ENCODE measurements at regions not wholly inside any gene's neighbourhood (a gene's known extent, or its start where the extent isn't known, plus 50 kb on each side); places are given as distances from the start of the nearest gene placed in this dataset.

DNA sequence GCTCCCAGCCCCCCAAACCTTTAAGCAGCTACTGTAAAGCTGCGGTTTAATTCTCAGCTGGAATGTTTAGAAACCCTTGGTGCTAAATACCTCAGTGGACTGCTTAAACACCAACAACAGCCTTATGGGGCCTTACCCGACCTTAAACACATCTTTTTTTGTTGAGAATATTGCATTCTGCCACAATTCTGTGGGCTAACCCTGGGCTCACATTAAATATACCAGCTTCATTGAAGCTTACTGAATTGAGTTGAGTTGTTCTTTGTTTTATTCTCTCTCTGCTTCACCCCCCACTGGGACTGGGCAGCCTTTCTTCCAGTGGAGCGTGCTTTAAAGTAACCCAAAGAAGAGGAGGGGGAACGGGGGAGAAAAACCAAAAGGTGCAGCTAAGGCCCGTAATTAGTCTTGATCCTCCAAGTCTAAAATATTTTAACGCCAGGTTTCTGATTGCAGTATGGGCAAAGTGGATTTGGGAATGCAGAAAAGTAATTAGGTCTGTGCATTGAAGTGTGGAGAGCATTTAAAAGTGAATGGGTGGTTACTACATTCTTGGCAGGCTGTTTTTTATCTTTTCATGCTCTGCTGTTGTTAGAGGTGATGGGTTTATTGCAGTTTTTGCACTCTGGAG lies 281.2 kb downstream of the NR2F1-AS1 start:
- TF ChIP-seq, protein P1, sequence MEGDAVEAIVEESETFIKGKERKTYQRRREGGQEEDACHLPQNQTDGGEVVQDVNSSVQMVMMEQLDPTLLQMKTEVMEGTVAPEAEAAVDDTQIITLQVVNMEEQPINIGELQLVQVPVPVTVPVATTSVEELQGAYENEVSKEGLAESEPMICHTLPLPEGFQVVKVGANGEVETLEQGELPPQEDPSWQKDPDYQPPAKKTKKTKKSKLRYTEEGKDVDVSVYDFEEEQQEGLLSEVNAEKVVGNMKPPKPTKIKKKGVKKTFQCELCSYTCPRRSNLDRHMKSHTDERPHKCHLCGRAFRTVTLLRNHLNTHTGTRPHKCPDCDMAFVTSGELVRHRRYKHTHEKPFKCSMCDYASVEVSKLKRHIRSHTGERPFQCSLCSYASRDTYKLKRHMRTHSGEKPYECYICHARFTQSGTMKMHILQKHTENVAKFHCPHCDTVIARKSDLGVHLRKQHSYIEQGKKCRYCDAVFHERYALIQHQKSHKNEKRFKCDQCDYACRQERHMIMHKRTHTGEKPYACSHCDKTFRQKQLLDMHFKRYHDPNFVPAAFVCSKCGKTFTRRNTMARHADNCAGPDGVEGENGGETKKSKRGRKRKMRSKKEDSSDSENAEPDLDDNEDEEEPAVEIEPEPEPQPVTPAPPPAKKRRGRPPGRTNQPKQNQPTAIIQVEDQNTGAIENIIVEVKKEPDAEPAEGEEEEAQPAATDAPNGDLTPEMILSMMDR (conservative IDR thresholded peaks at IDR 0.05) = no peak
- no peak for TF ChIP-seq ZFX (IDR thresholded peaks at IDR 0.05)
